Hematopoietic multipotent progenitor cell (in vitro differentiated cells): ENCODE measurements at regions not wholly inside any gene's neighbourhood (a gene's known extent, or its start where the extent isn't known, plus 50 kb on each side); places are given as distances from the start of the nearest gene placed in this dataset.

Source experiments
- DNase-seq, 3 donors: peaks; one replicate each; pipeline ENCODE4 v3.0.0-alpha.2; 2011 to 2015; ENCODE audit warnings: low read depth in 2 of 3, low spot score in 2 of 3

GRCh38 chr9:89720696-89721175 is 115.9 kb downstream of the GADD45G start:
- no peak for DNase-seq

GRCh38 chr9:89721176-89721700 is 116.4 kb downstream of the GADD45G start:
- no peak for DNase-seq

- DNase-seq: no peak
Measured at GRCh38 chr9:89721971-89722530, 117.2 kb downstream of the GADD45G start.

- no peak for DNase-seq
Measured at GRCh38 chr9:89722712-89723111, 117.9 kb downstream of the GADD45G start.

GRCh38 chr9:89723469-89724100 is 118.8 kb downstream of the GADD45G start:
- no peak for DNase-seq

DNA sequence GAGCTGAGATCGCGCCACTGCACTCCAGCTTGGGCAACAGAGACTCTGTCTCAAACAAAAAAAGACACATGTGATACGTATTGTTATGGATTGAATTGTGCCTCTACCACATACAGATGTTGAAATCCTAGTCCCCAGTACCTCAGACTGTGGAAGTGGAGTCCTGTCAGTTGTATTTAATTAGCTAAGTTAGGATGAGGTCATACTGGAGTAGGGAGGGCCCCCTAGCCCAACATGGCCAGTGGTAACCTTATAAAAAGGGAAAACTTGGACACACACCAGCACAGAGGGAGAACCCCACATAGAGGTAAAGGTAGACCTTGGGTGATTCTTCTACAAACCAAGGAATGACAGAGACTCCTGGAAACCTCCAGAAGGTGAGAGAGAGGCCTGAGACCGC is 119.8 kb downstream of the GADD45G start:
- no peak for DNase-seq

GRCh38 chr9:89725271-89725670 is 120.5 kb downstream of the GADD45G start:
- DNase-seq: no peak

- no peak for DNase-seq
Measured at GRCh38 chr9:89729954-89730530, 125.2 kb downstream of the GADD45G start.

- DNase-seq: no peak
Measured at GRCh38 chr9:89730715-89731114, 125.9 kb downstream of the GADD45G start.

- DNase-seq: no peak
Measured at GRCh38 chr9:89731262-89732182, 126.7 kb downstream of the GADD45G start.

DNA sequence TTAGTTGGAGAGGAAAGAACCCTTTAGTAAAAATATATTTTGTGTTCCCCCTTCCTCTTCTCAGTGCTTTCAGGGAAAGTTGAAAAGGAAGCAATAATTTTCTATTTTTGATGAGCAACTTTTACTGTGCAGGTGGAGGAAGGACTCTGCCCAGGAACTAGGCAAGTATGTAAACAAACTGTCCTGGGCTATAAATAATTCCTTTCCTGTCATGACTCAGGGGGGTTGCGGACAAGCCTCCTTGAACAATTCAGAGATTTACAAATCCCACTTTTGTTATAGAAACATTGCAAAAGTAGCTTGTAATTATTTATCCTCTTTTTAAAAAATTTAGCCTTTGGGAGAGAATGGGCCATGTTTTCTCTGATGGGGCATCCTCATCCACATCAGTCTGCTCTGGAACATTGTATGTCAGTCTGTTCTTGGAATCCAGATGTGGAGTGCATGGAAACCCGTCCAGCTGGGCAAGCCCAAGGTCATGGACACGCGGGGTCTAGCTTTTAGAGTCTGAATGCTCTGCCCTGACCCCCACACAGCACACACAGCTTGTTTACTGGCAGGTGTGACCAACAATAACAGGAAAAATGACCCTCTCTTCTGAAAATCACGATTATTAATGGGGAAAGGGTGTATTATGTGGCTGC is 127.6 kb downstream of the GADD45G start:
- DNase-seq: no peak

- DNase-seq: no peak
Measured at GRCh38 chr9:89732939-89733324, 128.1 kb downstream of the GADD45G start.

GRCh38 chr9:89734600-89735041 is 129.8 kb downstream of the GADD45G start:
- DNase-seq: no peak

DNA sequence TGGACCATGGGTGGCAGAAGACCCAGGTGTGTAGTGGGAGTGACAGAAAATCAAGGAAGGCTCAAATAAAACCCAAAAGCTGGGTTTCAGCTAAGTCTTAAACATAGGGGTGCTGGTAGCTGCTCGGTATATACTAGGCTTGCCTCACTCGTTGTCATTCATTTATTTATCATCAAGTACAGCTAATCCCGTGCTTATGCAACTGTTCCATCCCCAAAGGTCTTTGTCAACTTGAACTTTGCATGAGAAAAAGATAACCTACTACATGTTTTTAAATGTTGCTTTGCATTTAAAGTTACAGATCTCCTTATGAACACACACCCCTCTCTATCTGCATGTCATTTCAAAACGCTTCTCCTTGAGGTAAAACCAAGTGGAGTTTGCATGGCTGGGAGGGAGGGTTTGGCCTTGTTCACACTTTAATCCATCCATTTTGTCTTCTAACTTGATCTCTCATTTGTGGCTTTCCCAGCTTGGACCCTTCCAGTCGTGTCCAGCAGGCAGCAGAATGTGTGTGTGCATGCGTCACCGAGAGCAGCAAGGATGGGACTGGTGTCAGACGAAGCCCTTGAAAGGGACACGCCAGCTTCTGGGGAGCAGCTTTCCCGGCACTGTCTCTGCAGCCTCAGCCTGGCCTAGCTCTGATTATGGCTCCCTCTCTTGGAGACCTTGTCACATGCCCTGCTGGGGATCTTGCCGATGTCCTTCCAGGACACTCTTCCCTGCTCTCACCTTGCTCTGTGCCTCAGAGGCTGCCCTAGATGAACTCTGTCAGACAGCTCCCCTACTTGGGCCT is 133.5 kb downstream of the GADD45G start:
- DNase-seq: no peak

DNA sequence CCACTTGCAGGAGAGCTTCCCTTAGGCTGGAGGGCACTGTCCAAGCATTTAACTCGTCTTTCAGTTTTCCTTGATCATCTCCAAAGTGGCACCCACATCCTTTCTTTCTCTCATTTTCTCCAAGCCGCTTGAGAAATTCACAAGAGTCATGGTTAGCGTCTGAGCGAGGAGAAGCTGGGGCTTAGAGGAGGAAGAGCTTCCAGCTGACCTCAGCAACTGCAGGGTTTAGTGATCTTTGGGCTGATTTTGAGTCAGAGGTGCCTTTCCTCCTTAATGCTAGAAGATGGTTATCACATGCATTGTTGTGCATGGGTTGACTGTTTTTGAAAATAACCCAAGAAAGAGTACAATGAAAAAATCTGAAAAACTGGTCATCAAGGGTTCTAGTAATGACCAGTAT is 134.7 kb downstream of the GADD45G start:
- DNase-seq: no peak

DNA sequence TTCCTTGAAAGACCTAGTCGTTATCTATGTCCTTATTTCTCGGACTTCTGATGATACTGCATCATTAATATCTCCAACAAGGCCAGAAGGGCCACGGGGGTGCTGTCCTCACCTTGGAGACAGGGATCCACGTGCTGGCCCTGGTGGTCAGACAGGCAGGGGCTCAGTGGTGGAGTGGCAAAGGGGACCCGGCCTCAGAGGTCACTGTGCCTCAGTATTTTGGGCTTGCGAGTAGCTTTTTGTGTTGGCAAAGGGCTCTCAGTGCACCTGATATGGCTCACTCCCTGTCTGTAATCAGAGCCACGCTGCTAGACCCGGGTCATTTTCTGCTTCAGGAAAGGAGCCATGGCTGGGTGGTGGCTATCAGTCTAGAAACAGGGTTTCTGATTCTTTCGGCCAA is 135.1 kb downstream of the GADD45G start:
- no peak for DNase-seq

GRCh38 chr9:89740722-89741121 is 135.9 kb downstream of the GADD45G start:
- no peak for DNase-seq

DNA sequence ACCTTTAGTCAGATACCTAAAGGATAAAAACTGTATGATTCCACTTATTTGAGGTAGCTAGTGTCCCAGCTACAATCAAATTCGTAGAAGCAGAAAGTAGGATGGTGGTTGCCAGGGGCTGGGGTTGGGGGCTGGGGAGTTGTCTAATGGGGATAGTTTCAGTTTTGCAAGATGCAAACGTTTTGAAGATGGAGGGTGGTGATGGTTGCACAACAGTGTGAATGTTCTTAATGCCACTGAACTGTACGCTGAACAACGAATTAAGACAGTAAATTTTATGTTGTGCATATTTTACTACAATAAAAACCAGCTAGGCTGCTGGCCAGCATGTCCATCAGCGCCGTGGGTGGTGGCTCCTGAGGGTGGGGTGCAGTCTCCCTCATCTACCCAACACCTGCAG is 137.8 kb downstream of the GADD45G start:
- DNase-seq: no peak

DNA sequence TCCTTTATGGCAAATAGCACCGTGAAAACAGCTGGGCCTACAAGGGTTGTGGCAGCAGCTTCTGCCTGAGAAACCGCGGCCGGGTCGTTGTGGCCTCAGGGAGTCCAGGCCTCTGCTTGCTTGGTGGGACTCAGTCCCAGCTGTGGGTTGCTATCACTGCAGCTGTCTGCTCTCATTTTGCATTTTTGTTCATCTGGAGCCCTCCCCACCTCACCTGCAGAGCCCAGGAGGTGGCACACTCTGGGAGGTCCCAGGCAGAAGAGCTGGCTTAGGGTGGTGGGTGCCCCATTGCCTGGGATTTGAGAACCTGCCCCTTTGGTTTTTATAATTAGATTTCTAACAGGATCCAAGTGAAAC is 138.4 kb downstream of the GADD45G start:
- peak in 1 of 3 donors; percentile 26 for DNase-seq
